ENCODE measurements at regions not wholly inside any gene's neighbourhood (a gene's known extent, or its start where the extent isn't known, plus 50 kb on each side); places are given as distances from the start of the nearest gene placed in this dataset.

- DNase-seq (no peak), ATAC-seq (ENCODE audit: insufficient read depth, low read depth) (no peak)
- Histone ChIP-seq H3K9me3 (ENCODE audit: insufficient read depth, low read length, severe bottlenecking) (no peaks in the 10 kb centered on the region), H3K36me3 (ENCODE audit: insufficient read depth, low read length) (no peaks in the 10 kb centered on the region), H3K4me3 (ENCODE audit: low read depth in 1 of 2, low read length in 2 of 2) (no peak overlapping the region), H3K4me2 (ENCODE audit: insufficient read depth, low read length) (no peak overlapping the region), H3K27ac (ENCODE audit: low read length) (no peak overlapping the region), H3K9ac (ENCODE audit: low read depth, low read length) (no peak overlapping the region), H3K79me2 (ENCODE audit: insufficient read depth, low read length) (no peaks in the 10 kb centered on the region), H4K20me1 (ENCODE audit: insufficient read depth, low read length) (peaks cover 5% of the 10 kb centered on the region; the same call in 1 of the 2 replicates), H2AFZ (ENCODE audit: low read depth, low read length) (no peak overlapping the region), H3K27me3 (ENCODE audit: insufficient read depth, low read length, poor library complexity) (no peaks in the 10 kb centered on the region), H3K4me1 (ENCODE audit: insufficient read depth, low read length) (no peaks in the 10 kb centered on the region)
- TF ChIP-seq, protein P1, sequence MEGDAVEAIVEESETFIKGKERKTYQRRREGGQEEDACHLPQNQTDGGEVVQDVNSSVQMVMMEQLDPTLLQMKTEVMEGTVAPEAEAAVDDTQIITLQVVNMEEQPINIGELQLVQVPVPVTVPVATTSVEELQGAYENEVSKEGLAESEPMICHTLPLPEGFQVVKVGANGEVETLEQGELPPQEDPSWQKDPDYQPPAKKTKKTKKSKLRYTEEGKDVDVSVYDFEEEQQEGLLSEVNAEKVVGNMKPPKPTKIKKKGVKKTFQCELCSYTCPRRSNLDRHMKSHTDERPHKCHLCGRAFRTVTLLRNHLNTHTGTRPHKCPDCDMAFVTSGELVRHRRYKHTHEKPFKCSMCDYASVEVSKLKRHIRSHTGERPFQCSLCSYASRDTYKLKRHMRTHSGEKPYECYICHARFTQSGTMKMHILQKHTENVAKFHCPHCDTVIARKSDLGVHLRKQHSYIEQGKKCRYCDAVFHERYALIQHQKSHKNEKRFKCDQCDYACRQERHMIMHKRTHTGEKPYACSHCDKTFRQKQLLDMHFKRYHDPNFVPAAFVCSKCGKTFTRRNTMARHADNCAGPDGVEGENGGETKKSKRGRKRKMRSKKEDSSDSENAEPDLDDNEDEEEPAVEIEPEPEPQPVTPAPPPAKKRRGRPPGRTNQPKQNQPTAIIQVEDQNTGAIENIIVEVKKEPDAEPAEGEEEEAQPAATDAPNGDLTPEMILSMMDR (IDR thresholded peaks at IDR 0.05; ENCODE audit: borderline replicate concordance, extremely low read depth, low read length, poor library complexity, severe bottlenecking) = no peak
- no peak for TF ChIP-seq EZH2 (IDR thresholded peaks at IDR 0.05; ENCODE audit: borderline replicate concordance, low read depth, low read length, severe bottlenecking)
These were observed 66.1 kb upstream of the GPC1 start for GRCh38 chr2:240369335-240369734.

- H3K4me3 ChIP-seq (ENCODE audit: low read depth in 1 of 2, low read length in 2 of 2) = no peak overlapping the region
- H4K20me1 ChIP-seq (ENCODE audit: insufficient read depth, low read length) = peaks cover 5% of the 10 kb centered on the region; the same call in 1 of the 2 replicates
- H3K27me3 ChIP-seq (ENCODE audit: insufficient read depth, low read length, poor library complexity) = no peaks in the 10 kb centered on the region
- DNase-seq (no peak), ATAC-seq (ENCODE audit: insufficient read depth, low read depth) (no peak)
- H3K79me2 ChIP-seq (ENCODE audit: insufficient read depth, low read length) = no peaks in the 10 kb centered on the region
- H3K27ac ChIP-seq (ENCODE audit: low read length) = no peak overlapping the region
- TF ChIP-seq EZH2 (IDR thresholded peaks at IDR 0.05; ENCODE audit: borderline replicate concordance, low read depth, low read length, severe bottlenecking) = no peak
- TF ChIP-seq, protein P1 (IDR thresholded peaks at IDR 0.05; ENCODE audit: borderline replicate concordance, extremely low read depth, low read length, poor library complexity, severe bottlenecking) = no peak
- H3K36me3 ChIP-seq (ENCODE audit: insufficient read depth, low read length) = no peaks in the 10 kb centered on the region
- H3K9me3 ChIP-seq (ENCODE audit: insufficient read depth, low read length, severe bottlenecking) = no peaks in the 10 kb centered on the region
- H2AFZ ChIP-seq (ENCODE audit: low read depth, low read length) = no peak overlapping the region
- no peak overlapping the region for H3K4me2 ChIP-seq (ENCODE audit: insufficient read depth, low read length)
- no peaks in the 10 kb centered on the region for H3K4me1 ChIP-seq (ENCODE audit: insufficient read depth, low read length)
- H3K9ac ChIP-seq (ENCODE audit: low read depth, low read length) = no peak overlapping the region
These were observed 65.5 kb upstream of the GPC1 start for GRCh38 chr2:240369801-240370585.

- Histone ChIP-seq H3K79me2 (ENCODE audit: insufficient read depth, low read length) (no peaks in the 10 kb centered on the region), H3K27me3 (ENCODE audit: insufficient read depth, low read length, poor library complexity) (no peaks in the 10 kb centered on the region), H3K4me1 (ENCODE audit: insufficient read depth, low read length) (no peaks in the 10 kb centered on the region), H2AFZ (ENCODE audit: low read depth, low read length) (no peak overlapping the region), H3K9me3 (ENCODE audit: insufficient read depth, low read length, severe bottlenecking) (no peaks in the 10 kb centered on the region), H3K4me3 (ENCODE audit: low read depth in 1 of 2, low read length in 2 of 2) (no peak overlapping the region), H4K20me1 (ENCODE audit: insufficient read depth, low read length) (peaks cover 3% of the 10 kb centered on the region; the same call in 1 of the 2 replicates), H3K27ac (ENCODE audit: low read length) (no peak overlapping the region), H3K9ac (ENCODE audit: low read depth, low read length) (no peak overlapping the region), H3K4me2 (ENCODE audit: insufficient read depth, low read length) (no peak overlapping the region), H3K36me3 (ENCODE audit: insufficient read depth, low read length) (no peaks in the 10 kb centered on the region)
- ATAC-seq (ENCODE audit: insufficient read depth, low read depth) (no peak), DNase-seq (no peak)
- TF ChIP-seq, protein P1 (IDR thresholded peaks at IDR 0.05; ENCODE audit: borderline replicate concordance, extremely low read depth, low read length, poor library complexity, severe bottlenecking) = no peak
- TF ChIP-seq EZH2 (IDR thresholded peaks at IDR 0.05; ENCODE audit: borderline replicate concordance, low read depth, low read length, severe bottlenecking) = no peak
These were observed 64.1 kb upstream of the GPC1 start for GRCh38 chr2:240371129-240372000.
